ENCODE measurements at regions not wholly inside any gene's neighbourhood (a gene's known extent, or its start where the extent isn't known, plus 50 kb on each side); places are given as distances from the start of the nearest gene placed in this dataset.

DNA sequence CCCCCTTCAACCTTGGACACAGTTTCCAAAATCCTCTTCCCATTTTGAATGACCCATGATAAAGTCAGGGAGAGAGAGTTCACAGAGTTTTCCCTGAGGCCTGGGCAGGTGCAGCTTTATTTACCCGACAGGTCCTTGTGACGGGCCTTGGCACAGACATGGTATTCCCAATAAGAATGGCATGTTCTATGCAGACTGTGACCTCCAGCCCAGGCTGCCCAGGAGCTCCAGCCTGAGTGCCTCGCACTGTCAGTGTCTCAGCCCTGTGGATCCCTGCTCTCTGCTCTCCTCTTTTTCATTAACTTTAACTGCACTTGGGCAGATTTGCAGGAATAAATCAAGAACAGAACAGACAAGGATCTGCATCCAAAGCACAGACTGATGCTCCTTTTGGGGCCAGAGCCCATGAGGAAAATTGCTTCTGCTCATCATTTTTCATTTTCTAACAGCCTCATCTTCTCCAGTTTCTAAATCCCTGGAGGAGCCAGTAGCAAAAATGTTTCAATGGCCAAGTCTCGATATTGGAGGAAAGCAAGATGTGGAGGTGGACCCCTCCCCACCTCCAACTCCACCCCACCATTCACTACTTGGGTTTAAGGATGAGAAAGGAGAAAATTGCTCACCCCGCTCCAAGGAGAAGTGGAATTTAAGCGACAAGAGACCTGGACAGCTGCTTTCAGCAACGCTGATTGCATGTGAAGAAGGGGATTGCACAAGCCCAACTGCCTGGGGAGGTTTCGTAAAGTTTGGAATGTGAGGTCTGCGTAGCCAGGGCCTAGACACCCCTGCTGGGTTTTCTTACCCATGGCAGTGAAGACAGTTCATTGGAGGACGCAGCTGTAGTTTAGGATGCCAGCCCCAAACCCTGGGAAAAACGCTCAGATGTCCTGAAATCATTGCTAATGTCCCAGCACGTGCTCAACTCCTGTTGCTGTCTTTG, 225.9 kb downstream of the WDR11 start:
- no peak for DNase-seq

DNA sequence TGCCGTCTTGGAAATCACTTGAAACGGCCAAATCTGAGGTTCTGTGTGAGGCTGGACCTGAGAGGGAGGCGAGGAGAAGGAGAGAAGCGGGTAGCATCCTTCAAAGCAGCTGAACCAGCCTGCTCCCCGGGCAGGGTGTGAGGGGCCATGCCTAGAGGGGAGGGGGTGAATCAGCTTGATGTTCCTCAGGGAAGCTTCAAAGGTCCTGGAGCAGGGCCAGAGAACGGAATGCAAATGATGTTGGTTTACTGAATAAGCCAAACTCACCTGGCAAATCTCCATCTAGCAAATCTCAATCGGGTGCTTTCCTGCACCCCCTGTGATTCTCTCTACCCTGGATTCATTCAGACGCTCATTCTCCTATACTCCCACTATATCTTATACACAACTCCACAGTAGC, 226.9 kb downstream of the WDR11 start:
- no peak for DNase-seq

DNA sequence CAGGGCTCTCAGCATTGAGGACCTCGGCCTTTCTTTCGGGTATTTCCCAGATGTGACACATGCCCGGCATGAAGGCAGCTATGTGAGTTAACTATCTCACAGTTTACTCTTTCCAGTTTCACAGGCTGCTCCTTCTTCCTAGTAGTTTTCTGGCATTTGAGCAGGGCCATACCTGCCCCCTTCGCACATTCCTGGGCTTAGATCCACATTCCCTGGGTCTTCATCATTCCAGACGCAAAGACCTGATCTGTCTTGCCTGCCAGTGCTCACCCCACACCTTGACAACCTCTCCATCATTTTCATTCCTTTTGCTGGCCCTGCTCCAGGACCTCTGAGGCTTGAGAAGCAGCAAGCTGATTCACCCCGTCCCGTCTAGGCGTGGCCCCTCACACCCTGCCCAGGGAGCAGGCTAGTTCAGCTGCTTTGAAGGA, 227.5 kb downstream of the WDR11 start:
- DNase-seq: no peak

DNA sequence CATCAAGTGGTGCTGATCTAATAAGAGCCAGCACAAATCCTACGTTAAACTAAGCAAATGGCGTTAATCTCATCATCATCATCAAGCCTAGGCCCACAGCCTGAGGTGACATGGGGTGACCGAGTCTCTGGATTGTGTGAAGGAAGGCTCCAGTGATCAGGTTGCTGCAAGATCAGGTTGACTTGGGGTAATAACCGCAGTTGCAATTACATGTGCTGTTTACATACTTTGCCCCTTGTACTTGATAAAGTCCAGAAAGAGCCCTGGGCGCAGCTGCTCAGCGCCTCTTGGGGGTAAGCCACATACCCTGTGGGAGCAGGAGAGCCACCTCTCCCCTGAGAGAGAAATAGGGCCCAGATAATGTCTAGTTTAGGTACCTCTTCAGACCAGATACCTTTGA, 228.1 kb downstream of the WDR11 start:
- DNase-seq: no peak

DNA sequence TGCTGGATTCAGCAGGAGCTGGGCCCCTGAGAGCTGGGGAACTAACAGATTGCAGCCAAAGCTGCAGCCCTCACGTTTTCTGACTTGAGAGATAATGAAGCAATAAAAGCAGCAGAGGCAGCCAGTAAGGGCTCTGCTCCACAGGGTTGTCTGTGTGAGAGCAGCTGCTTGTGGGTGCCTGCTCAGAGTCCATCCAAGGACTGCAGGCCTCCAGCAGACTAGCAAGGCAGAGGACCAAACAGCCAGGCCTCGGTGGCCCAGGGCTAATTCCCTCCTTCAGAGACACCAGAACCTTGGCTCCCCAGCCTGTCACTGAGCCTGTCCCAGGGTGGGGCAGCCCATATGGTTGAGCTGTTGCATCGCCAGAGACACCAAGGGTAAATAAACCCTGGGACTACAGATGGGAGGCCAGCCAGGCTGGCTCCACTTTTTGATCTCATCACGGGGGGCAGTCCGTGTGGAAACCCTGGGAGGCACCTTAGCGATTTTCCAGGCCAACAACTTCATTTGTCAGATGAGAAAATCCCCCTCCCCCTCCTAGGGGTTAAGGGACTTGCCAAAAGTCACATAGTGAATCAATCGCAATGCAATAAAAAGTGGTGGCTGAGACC, 229.2 kb downstream of the WDR11 start:
- no peak for DNase-seq

DNA sequence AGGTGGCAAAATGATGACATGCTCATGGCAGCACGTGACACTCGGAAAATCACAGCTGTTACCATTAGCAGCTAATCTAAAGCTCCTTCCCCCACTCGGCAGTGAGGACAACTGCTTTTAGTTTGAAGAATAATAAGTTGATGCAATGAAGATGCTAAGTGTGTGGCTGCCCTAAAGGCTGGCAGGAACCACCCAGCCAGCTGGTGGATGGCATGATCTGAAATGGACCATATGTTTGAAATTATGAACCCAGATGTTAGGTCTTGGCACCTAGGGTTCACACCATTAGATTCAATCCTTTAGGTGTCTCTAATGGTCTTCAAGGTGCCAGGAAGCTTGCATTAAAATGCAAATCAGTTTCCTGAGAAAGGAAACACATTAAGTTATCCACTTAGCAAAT, 230.1 kb downstream of the WDR11 start:
- no peak for DNase-seq

DNA sequence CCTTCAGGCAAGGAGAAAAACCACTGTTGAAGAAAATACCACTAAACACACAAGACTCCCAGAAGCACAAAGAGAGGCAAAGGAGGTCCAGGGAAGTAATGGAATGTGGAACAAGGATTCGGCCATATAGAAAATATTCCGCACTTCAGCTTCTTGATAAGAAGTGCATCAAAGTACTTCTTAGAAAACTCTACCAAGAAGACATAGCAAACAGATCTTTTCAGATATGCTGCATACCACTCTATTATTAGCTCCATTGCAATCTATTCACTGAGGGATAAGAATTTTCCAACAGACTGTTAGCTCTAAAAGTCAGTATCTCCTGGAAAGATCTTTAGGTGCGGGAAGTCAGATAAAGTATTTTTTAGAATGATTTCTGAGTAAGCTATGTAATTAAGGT, 231.8 kb downstream of the WDR11 start:
- no peak for DNase-seq

DNA sequence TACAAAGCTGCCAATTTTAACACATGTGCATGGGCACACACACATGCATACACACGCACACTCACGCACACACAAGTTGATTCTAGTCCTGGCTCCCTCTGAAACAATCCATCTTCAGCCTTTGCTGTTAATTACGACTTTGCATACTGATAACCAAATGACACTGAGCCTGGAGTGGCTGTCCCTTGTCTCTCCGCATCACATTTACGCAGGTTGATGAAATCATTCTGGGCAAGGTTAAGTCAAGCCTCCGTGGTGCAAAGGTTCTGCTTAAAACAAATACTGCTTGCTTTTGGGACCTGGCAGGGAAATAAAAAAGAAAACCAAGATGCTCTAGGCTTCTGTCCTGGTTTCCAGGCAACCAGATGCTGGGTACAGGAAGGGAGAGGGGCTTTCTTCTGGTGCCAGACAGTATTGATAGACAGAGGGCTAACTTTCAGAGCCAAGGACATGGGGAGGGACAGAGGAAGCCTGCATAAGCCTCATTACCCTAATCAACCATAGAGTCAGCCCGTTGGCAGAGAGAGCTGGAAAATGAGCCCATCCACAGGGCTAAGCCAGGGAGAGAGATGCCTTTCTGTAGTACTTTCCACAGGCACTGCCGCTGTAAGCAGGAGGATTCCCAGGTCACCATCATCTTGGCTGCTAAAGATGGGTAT, 233.0 kb downstream of the WDR11 start:
- no peak for DNase-seq

DNA sequence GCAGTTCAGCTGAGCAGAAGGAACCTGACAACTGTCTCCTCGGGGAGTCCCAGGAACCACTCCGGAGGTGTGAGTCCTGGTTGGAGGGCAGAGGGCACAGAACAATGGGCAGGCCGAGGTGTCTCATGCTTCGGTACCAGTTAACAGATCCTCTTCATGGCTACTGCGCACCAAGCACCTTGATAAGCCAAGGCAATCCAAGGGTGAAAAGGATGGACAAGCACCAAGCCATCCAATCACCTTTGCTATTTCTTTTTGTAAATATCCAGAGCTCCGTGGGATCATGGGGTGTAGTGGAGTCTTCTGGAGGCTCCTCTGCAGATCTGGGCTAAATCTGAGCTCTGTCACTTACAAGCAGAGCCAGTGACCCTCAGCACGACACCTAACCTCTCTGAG, 233.5 kb downstream of the WDR11 start:
- no peak for DNase-seq

DNA sequence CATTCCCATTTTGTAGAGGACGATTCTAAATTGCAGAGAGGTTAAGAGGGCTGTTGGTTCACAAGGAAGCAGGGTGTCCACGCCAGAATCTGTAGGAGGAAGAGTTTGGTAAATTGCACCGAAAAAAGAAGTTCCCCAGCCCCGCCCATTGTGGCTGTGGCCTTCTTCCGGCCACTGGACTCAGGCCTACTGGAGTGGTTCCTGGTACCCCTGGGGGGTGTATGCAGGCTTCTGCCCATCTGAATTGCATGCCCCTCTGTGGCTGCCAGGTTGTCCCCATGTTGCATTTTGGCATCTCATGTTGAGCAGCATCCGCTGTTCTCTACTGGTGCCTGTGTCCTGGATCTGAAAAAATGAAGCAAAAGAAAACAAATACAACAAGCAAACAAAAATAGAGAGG, 234.2 kb downstream of the WDR11 start:
- DNase-seq: no peak

DNA sequence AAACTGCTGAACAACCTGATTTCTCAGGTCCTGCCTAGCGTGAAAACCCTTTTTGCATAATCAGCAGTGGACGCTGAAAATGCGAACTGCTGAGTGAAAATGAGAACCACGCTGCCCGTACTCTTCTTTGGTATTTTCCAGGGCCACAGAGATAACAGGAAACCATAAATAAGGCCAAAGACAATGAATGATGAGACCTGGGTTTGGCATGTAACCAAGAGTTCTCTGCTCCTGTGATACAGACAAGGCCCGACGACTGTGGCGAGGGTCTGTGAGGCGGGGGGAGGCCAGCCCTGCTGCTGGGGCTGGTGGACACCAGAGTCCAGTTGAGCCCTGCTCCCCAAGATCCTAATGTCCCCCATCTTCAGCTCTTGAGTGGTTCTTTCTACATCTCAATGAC, 236.0 kb downstream of the WDR11 start:
- no peak for DNase-seq

DNA sequence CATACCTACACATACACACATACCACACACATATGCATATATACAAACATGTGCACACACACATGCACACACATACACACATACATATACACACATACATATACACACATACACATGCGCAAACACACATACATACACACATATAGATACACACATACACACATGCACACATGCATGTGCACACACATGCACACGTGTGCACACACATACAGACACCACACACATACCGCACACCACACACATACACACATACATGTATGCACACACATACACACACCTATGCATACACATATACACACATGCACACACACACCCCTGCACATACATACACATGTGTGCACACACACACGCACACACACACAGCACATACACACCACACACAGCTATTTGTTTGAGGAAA, 236.5 kb downstream of the WDR11 start:
- no peak for DNase-seq

DNA sequence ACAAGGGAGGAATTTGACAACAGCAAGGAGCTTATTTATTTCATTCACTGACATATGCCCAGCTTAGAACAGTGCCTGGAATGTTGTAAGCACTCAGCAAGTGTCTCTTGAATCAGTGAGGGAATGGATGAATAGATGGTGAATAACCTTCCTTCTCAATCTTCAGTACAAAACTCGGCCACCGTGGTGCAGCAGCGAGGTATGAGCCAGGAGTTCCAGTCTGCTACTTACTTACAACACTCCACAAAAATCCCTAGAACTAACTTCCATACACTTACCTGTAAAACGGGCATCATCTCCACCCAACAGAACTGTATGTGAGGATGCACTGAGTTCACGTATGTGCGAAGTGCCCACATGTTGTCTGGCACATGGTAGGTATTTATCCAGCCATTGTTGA, 237.4 kb downstream of the WDR11 start:
- DNase-seq: no peak

DNA sequence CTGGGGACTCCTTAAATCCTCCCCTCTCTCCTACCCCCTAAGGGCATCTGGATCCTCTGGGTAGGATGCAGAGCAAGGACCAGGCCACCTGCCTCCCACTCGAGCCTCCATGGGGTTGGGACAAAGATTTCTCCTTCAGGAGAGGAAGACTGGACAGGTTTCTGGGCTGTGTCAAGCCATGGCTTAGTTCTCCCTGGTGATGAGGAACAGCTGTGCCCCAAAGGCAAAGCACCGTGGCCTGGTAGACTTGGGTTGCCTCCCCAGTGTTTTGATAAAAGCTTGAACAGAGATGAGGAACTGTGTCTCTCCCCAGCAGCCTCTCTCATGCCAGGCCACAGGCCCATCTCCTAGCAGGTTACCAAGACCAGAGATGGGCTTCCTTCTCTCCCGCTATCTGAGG, 238.3 kb downstream of the WDR11 start:
- no peak for DNase-seq

DNA sequence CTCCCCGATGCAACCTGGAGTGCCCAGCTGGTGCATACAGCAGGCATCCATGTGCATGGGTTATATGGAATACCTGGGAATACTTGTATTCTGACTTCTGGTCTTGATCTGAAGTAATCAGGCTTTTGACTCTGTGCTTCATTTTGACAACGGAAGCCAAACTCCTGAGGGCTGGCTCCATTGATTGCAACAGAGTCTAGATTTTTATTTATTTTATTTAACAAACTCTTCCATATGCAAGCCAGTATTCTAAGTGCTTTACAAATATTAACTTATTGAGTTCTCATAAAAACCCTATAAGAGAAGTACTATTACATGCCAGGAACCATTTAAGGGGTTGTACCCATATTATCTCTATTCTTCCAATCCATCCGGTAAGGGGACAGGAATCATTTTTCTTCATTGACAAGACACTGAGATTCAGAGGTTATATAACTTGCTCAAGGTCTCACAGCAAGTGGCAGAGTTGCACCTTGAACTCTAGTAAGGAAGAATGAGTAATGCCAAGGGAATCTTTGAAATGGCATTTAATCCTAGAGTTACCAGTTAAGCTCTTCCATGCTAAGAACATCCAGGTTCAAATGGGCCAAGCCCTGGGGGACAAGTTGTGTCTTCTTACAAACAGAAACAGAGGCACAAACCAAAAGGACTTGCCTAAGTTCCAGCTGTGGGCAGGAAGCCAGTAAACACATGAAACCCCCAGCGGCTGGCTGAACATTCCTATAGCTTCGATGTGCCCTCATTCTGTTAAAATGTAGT, 241.0 kb downstream of the WDR11 start:
- DNase-seq: no peak

DNA sequence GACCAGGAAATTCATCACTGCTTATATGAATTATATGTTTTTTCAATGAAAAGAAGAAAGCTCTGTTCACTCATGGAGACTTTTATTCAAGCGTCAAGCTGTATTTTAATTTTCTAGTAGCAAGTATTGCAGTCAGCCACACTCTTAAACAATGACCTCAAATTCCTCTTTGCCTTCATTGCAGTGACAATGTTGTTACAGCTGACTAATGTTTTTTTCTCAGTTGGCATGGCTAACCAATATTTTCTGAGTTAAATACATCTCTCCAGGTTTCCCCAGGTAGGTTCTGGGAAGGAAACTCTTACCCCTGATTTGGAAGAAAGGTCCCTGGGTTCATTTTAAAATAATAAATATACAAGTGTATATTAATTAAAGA, 241.5 kb downstream of the WDR11 start:
- DNase-seq: no peak

DNA sequence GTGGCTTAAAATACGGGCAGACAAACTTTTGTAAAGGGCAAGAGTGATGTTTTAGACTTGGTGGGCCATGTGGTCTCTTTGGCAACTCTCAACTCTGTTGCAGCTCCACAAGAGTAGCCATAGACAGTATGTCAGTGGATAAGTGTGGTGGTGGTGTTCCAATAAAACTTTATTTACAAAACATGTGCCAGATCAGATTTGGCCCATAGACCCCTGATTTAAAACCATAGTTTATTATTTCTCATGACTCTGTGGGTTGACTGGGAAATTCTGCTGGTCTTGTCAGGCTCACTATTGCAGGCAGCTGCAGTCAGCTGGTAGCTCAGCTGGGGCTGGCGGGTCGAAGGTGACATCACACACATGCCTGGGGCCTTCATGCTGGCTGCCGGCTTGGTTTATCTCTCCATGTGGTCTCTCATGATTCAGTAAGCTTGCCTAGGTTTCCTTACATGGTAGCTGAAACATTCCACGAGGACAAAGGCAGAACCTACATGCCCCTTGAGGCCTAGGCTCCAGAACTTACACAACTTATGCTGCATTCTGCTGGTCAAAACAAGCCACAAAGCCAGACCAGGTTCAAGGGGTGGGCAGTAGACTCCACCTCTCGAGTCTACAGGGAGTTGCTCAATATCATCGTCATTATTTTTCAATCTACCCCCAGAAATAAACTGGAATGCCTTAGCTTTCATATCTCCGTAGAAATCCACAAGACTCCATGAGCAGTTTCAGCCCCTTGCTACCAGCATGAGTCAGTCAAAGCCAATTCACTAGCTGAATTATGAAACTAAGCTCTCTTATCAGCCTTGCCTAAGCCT, 245.7 kb downstream of the WDR11 start:
- no peak for DNase-seq

DNA sequence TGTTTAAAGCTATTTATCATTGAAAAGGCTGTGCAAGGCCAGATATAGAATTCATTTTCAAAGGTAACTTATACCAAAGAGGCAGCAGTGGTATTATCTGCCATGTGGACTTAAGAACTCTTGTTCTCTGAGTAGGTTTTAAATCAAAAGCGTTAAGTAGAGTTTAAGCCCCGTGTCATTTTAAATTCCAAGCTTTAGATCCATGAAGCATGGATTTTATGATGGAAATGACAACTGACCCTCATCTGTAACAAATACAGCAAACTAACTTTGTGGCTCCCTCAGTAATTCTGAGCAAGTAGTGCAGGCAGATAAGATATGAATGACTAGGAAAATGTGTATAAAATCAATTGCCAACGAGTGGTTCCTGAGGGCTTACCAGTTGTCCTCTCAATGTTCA, 247.0 kb downstream of the WDR11 start:
- no peak for DNase-seq

DNA sequence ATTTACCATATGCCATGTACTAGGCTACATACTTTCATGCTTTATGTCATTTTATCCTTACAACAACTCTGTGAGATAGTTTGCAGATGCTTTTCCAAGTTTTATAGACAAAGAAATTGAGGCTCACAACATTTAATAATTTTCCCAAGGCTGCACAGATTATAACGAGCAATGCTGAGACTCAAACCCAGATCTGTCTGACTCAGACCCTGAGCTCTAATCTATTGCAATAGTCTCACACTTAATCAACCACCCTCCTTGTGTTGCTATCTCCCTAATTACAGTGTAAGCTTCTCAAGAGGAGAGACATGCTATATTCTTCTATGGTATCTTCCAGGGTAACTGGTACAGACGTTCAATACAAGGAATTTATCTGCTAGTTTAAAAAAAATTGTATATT, 247.6 kb downstream of the WDR11 start:
- no peak for DNase-seq

DNA sequence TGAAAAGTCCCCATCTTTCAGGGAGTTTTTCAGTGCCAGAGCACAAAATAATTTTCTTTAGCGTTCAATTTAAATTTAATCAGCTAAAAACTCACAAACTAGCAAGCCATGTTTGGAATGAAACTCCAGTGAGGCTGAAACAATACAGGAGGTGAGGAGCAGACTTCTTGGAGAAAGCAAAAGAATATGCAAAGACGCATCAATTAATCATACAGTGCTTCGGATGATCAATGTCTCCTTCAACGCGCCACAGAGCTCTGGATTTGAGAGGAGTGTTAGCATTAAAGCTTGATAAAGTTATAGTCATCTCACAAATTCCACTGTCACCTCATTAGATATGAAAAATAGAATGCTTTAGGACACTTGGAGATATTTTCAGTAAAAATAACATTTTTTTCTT, 248.0 kb downstream of the WDR11 start:
- DNase-seq: no peak

DNA sequence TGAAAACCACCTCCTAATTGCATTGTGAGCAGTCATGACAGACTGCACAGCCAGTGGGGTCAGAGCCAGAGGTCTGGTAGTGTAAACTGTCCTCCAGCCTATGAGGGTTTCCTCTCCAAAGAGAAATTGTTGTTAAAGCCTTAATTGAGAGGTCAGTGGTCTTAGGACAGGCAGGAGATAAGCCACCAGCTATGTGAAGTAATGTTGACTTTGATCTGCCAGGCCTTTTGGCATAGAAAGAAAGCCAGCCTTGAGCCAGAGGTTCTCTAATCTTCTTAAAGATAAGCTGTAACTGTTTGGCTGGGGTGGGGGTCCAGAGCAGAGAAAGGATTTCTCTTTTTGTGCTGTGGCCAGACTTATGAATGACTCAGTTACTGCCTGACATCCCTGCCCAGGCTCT, 248.4 kb downstream of the WDR11 start:
- no peak for DNase-seq

DNA sequence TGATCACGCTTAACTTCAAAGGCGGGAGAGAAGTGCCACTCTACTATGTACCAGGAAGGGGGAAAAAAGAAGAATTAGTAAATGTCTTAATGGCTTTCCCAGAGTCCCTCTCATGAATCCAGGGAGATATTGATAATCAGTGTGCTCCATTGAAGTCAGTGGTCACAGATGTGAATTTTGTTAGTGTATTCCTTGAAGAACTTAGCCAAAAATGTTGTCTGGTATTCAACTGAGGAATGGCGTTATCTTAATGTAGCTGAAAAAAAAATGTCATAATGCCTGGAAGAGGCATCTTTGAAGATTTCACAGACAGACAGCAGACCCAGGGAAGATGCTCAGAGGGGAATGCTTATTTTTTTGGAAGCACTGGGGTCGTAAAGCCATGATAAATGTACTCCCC, 250.4 kb downstream of the WDR11 start:
- no peak for DNase-seq

DNA sequence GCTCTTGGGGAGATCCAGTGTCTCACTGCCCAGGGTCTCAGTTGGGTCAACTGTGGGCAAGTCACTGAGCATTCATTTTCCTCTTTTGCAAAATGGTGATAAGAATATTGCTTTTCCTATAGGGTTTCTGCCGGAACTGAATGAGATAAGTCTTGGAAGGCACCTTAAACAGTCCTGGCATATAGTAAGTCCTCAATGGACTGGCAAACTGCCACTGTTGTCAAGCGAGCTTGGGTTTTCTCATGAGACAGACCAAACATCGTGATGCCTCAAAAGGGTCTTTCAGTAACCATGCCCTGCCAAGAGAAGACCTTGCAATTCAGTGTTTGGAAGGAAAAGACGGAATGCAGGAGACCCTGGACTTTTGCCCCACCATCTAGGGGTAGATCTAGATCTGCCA, 251.5 kb downstream of the WDR11 start:
- DNase-seq: no peak

All from NCI-H1105 (cell line).